ENCODE measurements at regions not wholly inside any gene's neighbourhood (a gene's known extent, or its start where the extent isn't known, plus 50 kb on each side); places are given as distances from the start of the nearest gene placed in this dataset.

- TF ChIP-seq SIX5 (IDR thresholded peaks at IDR 0.05; ENCODE audit: low read depth, low read length) (no peak), ASH2L (IDR thresholded peaks at IDR 0.05; ENCODE audit: low read length) (no peak), YY1 (IDR thresholded peaks at IDR 0.05; ENCODE audit: low read depth, low read length) (no peak)
- FAIRE-seq, result no peak
- CTCF ChIA-PET (ENCODE audit: partially characterized antibody), result no interaction called here
Observed at GRCh38 chrX:107577933-107578332, 50.4 kb upstream of the PRPS1 start.

More at GRCh38 chrX:107577933-107578332, 50.4 kb upstream of the PRPS1 start:
- Histone ChIP-seq H3K14ac (ENCODE audit: insufficient read length) (no peak overlapping the region), H3K23me2 (ENCODE audit: low read depth, low read length) (no peaks in the 10 kb centered on the region), H3K18ac (ENCODE audit: extremely low read depth, low read length) (no peak overlapping the region), H3K4me3 (ENCODE audit: extremely low read depth in 1 of 4, insufficient read depth in 2 of 4, low read depth in 3 of 4, low read length in 4 of 4) (no peak overlapping the region), H3K9me3 (ENCODE audit: insufficient read depth in 2 of 2, low read depth in 1 of 2, low read length in 1 of 2) (no peaks in the 10 kb centered on the region), H2BK15ac (ENCODE audit: low read length) (no peak overlapping the region), H3K56ac (replicated peaks; ENCODE audit: insufficient read length, low read depth, low read length) (no peak overlapping the region), H3K36me3 (ENCODE audit: control insufficient read depth in 2 of 4, insufficient read depth in 4 of 4, low read length in 3 of 4) (no peaks in the 10 kb centered on the region), H2AFZ (ENCODE audit: low read length) (no peak overlapping the region), H4K8ac (ENCODE audit: extremely low read depth, insufficient read depth, low read length) (no peak overlapping the region), H4K5ac (ENCODE audit: insufficient read length, low read depth, low read length) (no peak overlapping the region), H4K20me1 (replicated peaks in 1 of 2; ENCODE audit: control insufficient read depth in 1 of 2, insufficient read depth in 2 of 2, low read length in 2 of 2) (no peaks in the 10 kb centered on the region), H3K79me1 (ENCODE audit: low read depth, low read length) (no peaks in the 10 kb centered on the region), H3K4ac (replicated peaks; ENCODE audit: insufficient read length, low read depth, low read length) (no peak overlapping the region), H3K9ac (replicated peaks in 1 of 4; ENCODE audit: extremely low read depth in 1 of 4, low read depth in 3 of 4, low read length in 3 of 4) (no peak overlapping the region), H2AK5ac (ENCODE audit: low read depth, low read length) (no peak overlapping the region), H3K4me2 (ENCODE audit: insufficient read depth in 1 of 2, low read depth in 2 of 2, low read length in 2 of 2) (no peak overlapping the region), H4K91ac (replicated peaks; ENCODE audit: insufficient read length, low read length) (no peak overlapping the region), H2BK20ac (ENCODE audit: low read length) (no peak overlapping the region), H3K27ac (ENCODE audit: low read depth, low read length) (no peak overlapping the region), H2BK5ac (ENCODE audit: low read depth, low read length) (no peak overlapping the region), H2BK120ac (replicated peaks; ENCODE audit: low read depth, low read length) (no peak overlapping the region), H3K4me1 (replicated peaks in 1 of 4; ENCODE audit: control insufficient read depth in 3 of 4, insufficient read depth in 4 of 4, low read length in 3 of 4) (no peaks in the 10 kb centered on the region), H3K27me3 (replicated peaks in 1 of 4; ENCODE audit: control insufficient read depth in 3 of 4, extremely low read depth in 1 of 4, insufficient read depth in 3 of 4, low read length in 3 of 4) (no peaks in the 10 kb centered on the region), H2BK12ac (ENCODE audit: low read depth, low read length) (no peak overlapping the region), H3K23ac (ENCODE audit: insufficient read length) (no peak overlapping the region), H3K79me2 (ENCODE audit: control insufficient read depth in 1 of 2, insufficient read depth in 2 of 2, low read length in 2 of 2) (no peaks in the 10 kb centered on the region)
- DNase-seq (ENCODE audit: low read depth in 1 of 2, low spot score in 2 of 2), result no peak
- 90% methylated on average over 2 of the region's 2 CpGs; no CpG with 5 or more reads in 1 of the 2 experiments for WGBS, 2 experiments (ENCODE audit: extremely low coverage in 1 of 2, insufficient coverage in 1 of 2, insufficient read length in 1 of 2, insufficient replicate concordance in 2 of 2, low coverage in 1 of 2, low lambda C conversion rate in 2 of 2, missing lambda C conversion rate in 1 of 2)
- POLR2A ChIA-PET (ENCODE audit: partially characterized antibody), result no interaction called here

Data from H1 (cell line).